SK-N-SH (cell line): ENCODE measurements at regions not wholly inside any gene's neighbourhood (a gene's known extent, or its start where the extent isn't known, plus 50 kb on each side); places are given as distances from the start of the nearest gene placed in this dataset.

Experiments used
- JUND ChIP-seq: IDR thresholded peaks from 2 replicates; pipeline ENCODE4 v1.4.0; 2012
- YY1 ChIP-seq: IDR thresholded peaks from 2 replicates; pipeline ENCODE4 v1.4.0; 2012; ENCODE audit warnings: low read depth, mild to moderate bottlenecking
- TF ChIP-seq, protein P1 (sequence below): IDR thresholded peaks from 2 replicates; pipeline ENCODE4 v1.4.0; 2012; ENCODE audit warnings: low read depth, borderline replicate concordance
- TF ChIP-seq, protein P2 (sequence below): fragments of 200-600 bp; sonication (generic); IDR thresholded peaks from 2 replicates; pipeline ENCODE4 v1.6.1; 2017; ENCODE audit warnings: antibody characterized with exemption, mild to moderate bottlenecking, moderate library complexity
- TF ChIP-seq, protein P3 (sequence below): IDR thresholded peaks from 2 replicates; pipeline ENCODE4 v1.4.0; 2012; ENCODE audit warnings: low read depth

DNA sequence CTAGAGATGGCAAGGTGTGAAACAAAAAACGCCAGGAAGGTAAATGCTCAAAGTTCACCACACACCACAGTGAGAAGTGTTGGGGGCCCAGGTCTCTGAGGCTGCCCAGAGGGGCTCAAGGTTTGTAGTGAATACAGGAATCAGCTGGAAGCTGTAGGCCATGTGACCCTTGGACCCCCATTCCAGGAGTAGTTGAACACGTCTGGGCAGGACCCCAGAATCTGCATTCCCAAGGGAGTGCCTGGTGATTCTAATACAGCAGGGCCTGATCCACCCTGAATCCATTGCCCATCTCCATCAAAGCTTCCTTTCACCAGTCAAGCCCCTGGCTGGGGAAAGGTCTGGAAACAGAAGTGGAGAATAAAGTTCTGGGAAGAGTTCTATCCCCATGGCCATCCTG is 70.8 kb upstream of the B3GAT1 start:
- TF ChIP-seq, protein P1, sequence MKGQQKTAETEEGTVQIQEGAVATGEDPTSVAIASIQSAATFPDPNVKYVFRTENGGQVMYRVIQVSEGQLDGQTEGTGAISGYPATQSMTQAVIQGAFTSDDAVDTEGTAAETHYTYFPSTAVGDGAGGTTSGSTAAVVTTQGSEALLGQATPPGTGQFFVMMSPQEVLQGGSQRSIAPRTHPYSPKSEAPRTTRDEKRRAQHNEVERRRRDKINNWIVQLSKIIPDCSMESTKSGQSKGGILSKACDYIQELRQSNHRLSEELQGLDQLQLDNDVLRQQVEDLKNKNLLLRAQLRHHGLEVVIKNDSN = no peak
- TF ChIP-seq, protein P2, sequence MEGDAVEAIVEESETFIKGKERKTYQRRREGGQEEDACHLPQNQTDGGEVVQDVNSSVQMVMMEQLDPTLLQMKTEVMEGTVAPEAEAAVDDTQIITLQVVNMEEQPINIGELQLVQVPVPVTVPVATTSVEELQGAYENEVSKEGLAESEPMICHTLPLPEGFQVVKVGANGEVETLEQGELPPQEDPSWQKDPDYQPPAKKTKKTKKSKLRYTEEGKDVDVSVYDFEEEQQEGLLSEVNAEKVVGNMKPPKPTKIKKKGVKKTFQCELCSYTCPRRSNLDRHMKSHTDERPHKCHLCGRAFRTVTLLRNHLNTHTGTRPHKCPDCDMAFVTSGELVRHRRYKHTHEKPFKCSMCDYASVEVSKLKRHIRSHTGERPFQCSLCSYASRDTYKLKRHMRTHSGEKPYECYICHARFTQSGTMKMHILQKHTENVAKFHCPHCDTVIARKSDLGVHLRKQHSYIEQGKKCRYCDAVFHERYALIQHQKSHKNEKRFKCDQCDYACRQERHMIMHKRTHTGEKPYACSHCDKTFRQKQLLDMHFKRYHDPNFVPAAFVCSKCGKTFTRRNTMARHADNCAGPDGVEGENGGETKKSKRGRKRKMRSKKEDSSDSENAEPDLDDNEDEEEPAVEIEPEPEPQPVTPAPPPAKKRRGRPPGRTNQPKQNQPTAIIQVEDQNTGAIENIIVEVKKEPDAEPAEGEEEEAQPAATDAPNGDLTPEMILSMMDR = no peak
- TF ChIP-seq, protein P3, sequence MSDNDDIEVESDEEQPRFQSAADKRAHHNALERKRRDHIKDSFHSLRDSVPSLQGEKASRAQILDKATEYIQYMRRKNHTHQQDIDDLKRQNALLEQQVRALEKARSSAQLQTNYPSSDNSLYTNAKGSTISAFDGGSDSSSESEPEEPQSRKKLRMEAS = no peak
- TF ChIP-seq JUND = no peak
- no peak for TF ChIP-seq YY1
